ENCODE measurements at regions not wholly inside any gene's neighbourhood (a gene's known extent, or its start where the extent isn't known, plus 50 kb on each side); places are given as distances from the start of the nearest gene placed in this dataset.
"Not testable (repeated sequence)": the region's sequence is repeated elsewhere in the genome, so short reads cannot be mapped to it uniquely, and the experiment has no call there.

GRCh38 chr10:65235266-65235665, 1690.6 kb upstream of the LRRTM3 start:
- no peak for DNase-seq

GRCh38 chr10:65235846-65236245, 1690.0 kb upstream of the LRRTM3 start:
- DNase-seq: no peak

DNA sequence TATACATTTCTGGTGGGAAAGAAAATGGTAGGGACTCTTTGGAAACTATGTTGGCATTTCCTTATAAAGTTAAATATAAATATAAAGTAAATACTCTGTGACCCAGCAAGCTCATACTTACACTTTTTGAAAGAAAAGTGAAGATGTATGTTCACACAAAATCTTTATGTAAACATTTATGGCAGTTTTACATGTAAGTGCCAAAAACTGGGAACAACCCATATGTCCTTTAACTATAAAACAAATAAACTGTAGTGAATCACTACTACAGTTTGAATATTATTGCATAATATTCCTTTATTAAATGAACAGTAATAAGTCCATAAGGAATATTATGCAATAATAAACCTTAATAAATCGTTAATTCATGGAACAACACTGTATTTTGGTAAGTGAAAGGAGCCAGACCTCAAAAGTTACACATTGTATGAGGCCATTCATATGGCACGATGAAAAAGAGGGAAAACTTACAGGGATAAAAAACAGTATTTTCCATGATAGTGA, 1660.3 kb upstream of the LRRTM3 start:
- DNase-seq: no peak

GRCh38 chr10:65269551-65269950, 1656.3 kb upstream of the LRRTM3 start:
- not testable (repeated sequence) for DNase-seq

- DNase-seq: no peak
Observed at GRCh38 chr10:65270969-65271368, 1654.9 kb upstream of the LRRTM3 start.

DNA sequence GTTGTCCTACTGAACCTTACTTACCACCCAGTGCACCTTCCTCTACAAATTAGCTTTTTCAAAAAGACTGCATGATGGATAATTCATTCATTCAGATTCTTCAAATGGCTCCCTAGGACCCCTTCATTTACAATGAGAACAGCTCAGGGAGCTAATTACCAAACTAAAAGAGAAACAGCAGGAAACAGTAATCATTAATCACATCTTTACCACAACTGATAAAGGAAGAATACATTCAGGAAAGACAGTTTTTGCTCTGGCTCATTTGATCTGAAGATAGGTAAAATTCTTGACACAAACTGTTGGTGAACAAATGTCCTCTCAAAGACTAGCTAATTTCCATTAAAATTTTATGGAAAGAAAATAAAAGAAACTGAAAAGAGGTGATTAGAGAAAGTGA, 1652.7 kb upstream of the LRRTM3 start:
- no peak for DNase-seq

GRCh38 chr10:65275296-65275695, 1650.5 kb upstream of the LRRTM3 start:
- DNase-seq: no peak

- DNase-seq: no peak
Observed at GRCh38 chr10:65284495-65285041, 1641.3 kb upstream of the LRRTM3 start.

GRCh38 chr10:65285726-65286125, 1640.1 kb upstream of the LRRTM3 start:
- DNase-seq: not testable (repeated sequence)

DNA sequence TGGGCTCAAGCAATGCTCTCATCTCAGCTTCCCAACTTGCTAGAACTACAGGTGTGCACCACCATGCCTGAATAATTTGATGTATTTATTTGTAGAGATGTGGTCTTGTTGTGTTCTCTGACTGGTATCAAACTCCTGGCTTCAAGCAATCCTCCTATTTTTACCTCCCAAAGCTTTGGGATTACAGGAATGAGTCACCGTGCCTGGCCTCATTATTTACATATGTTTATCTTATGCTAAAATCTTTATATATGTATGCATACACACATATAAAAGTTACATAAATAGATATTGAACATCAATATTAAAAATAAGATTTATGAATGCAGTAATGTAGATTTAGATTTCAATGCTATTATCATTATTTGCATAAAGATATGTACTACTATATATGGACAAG, 1634.5 kb upstream of the LRRTM3 start:
- no peak for DNase-seq

DNA sequence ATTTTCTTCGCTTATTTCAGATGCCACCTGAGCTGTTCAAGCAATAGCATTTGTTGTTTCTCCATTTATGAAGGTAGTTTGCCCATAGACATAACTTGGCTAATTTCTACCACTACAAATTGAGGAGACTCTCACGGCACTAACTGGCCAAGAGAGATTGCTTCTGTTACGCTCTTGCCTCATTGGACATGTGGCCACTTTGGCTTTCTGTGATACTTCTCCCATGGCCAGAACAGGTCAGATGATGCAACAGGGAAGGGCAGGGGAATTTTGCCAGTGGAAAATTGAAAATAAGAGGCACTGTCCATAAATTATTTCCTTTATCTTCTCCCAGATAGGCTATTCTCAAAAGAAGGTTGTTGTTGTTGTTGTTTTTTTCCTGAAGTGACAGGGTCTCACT, 1633.3 kb upstream of the LRRTM3 start:
- DNase-seq: no peak

- no peak for DNase-seq
Observed at GRCh38 chr10:65294329-65294728, 1631.5 kb upstream of the LRRTM3 start.

- DNase-seq: no peak
Observed at GRCh38 chr10:65301181-65301580, 1624.7 kb upstream of the LRRTM3 start.

DNA sequence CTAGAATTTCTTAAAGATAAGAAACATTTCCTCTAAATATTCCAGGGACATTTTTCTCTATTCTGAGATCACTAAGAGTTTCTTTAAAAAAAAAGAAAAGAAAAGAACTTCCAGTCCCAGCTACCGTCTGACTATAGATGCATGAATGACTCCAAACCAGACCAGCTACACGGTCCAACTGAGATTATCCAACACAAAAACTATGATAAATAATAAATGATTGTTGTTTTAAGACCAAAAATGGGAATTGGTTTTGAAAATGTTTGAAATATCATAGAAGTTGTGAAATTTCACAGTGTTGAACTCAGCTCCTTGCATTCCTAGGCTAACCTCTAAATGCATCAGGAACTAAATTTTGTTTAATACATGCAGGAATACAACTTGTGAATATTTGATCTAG, 1619.6 kb upstream of the LRRTM3 start:
- DNase-seq: no peak

- no peak for DNase-seq
Observed at GRCh38 chr10:65312876-65313275, 1613.0 kb upstream of the LRRTM3 start.

DNA sequence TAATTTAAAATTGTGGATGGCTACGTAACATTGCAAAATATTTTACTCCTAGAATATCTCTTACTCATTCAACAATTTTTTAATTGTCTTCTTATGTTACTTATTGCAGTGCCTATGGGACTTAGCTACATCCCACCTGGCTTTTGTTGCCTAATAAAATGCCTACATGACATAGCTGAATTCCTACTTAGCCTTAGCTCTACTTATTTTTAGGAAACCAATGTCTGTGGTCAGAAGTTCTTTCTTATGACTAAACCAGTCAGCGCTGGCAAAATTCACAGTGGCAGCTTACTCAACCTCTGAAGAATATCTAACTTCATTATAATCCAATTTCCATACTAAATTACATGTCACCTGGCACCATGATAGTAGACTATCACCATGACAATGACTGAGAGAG, 1612.4 kb upstream of the LRRTM3 start:
- no peak for DNase-seq

- no peak for DNase-seq
Observed at GRCh38 chr10:65314253-65314652, 1611.6 kb upstream of the LRRTM3 start.

DNA sequence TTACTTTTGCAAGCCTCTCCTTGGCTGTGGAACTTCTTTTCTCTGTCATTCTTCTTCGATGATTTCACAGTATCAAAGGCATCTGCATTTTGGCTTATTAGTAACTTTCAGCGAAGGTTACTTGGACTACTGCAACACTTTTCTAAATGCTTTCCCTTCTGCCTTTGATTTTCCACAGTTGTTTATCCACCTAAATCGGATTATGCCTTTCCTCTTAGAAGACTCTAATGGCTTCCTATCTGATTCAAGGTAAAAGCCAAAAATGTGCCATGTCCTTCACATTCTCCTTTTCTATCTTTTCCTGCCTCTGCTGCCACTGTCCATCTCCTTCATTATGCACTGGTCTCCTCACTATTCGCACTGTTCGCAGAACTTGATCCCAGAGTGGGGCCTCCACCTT, 1606.3 kb upstream of the LRRTM3 start:
- DNase-seq: no peak

- DNase-seq: no peak
Observed at GRCh38 chr10:65320236-65321026, 1605.4 kb upstream of the LRRTM3 start.

DNA sequence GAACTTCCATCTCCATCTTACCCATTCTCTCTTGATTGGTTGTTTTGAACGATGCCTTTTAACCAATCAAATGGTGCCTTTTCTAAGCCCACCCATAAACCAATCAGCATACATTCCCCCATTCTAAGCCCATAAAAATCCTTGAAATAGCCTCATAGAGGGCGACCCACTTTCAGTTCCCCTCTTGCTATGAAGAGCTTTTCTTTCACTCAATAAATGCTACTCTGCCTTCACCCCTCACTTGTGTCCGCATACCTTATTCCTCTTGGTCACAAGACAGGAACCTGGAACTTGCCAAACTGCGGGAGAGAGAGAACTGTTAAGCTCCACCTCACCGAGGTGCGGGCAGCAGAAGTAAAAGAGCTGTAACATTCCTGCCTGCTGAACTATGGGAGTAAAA, 1602.0 kb upstream of the LRRTM3 start:
- DNase-seq: no peak

- DNase-seq: no peak
Observed at GRCh38 chr10:65325913-65326312, 1599.9 kb upstream of the LRRTM3 start.

GRCh38 chr10:65328486-65328885, 1597.3 kb upstream of the LRRTM3 start:
- DNase-seq: no peak

- no peak for DNase-seq
Observed at GRCh38 chr10:65335311-65335710, 1590.5 kb upstream of the LRRTM3 start.

DNA sequence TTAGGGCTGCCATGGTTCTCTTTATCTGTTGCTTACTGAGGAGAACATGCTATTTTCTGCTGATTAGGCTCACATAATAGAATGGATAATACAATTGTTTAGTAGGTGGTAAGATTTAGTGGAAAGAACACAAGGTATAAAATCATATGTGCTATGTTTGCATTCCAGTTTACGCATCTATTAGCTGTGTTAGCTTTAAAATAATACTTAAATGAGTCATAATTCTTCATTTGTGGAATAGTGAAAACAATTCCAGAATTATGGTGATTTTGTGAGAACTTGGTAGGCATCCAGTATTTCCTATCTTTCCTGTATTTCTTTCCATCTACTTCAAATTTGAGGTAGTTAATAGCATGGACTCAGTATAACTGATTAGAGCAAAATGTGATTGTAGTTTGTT, 1585.5 kb upstream of the LRRTM3 start:
- no peak for DNase-seq
